Hepatocyte (in vitro differentiated cells): ENCODE measurements at regions not wholly inside any gene's neighbourhood (a gene's known extent, or its start where the extent isn't known, plus 50 kb on each side); places are given as distances from the start of the nearest gene placed in this dataset.
A peak's percentile ranks its signal among the peaks of the same experiment; 100 is the strongest.

ENCODE experiments used
- DNase-seq: peaks from one replicate; pipeline ENCODE4 v3.0.0-alpha.2; 2016; ENCODE audit warnings: low spot score
- H2AFZ ChIP-seq: fragments of 200-600 bp; sonication (generic); 2 replicates; pipeline ENCODE4 v1.6.0; 2016; ENCODE audit warnings: antibody characterized with exemption, mild to moderate bottlenecking
- H3K27ac ChIP-seq: fragments of 200-600 bp; sonication (generic); 2 replicates; pipeline ENCODE4 v1.5.1; 2016; ENCODE audit warnings: mild to moderate bottlenecking
- H3K27me3 ChIP-seq: fragments of 200-600 bp; sonication (generic); 2 replicates; pipeline ENCODE4 v1.6.1; 2016
- H3K36me3 ChIP-seq: fragments of 200-600 bp; sonication (generic); replicated peaks from 2 replicates; pipeline ENCODE4 v1.5.1; 2016; ENCODE audit warnings: low read depth; ENCODE audit not compliant: insufficient read depth
- H3K4me1 ChIP-seq: fragments of 200-600 bp; sonication (generic); 2 replicates; pipeline ENCODE4 v1.5.1; 2016; ENCODE audit warnings: mild to moderate bottlenecking, moderate library complexity; ENCODE audit not compliant: insufficient read depth
- H3K4me2 ChIP-seq: fragments of 200-600 bp; sonication (generic); 2 replicates; pipeline ENCODE4 v1.6.0; 2016
- H3K4me3 ChIP-seq: fragments of 200-600 bp; sonication (generic); 2 replicates; pipeline ENCODE4 v1.5.1; 2016; ENCODE audit warnings: mild to moderate bottlenecking
- H3K79me2 ChIP-seq: fragments of 200-600 bp; sonication (generic); 2 replicates; pipeline ENCODE4 v1.6.0; 2017; ENCODE audit warnings: mild to moderate bottlenecking
- H3K9me2 ChIP-seq: fragments of 200-600 bp; sonication (generic); replicated peaks from 2 replicates; pipeline ENCODE4 v1.6.0; 2017; ENCODE audit warnings: mild to moderate bottlenecking; ENCODE audit not compliant: insufficient read depth
- H3K9me3 ChIP-seq: fragments of 200-600 bp; sonication (generic); 2 replicates; pipeline ENCODE4 v1.5.1; 2016; ENCODE audit warnings: low read depth, mild to moderate bottlenecking
- H4K20me1 ChIP-seq: fragments of 200-600 bp; sonication (generic); 2 replicates; pipeline ENCODE4 v1.6.0; 2016; ENCODE audit warnings: mild to moderate bottlenecking; ENCODE audit not compliant: insufficient read depth, poor library complexity, severe bottlenecking
- CTCF ChIP-seq: fragments of 200-600 bp; sonication (generic); IDR thresholded peaks from 2 replicates; pipeline ENCODE4 v1.5.1; 2016; ENCODE audit warnings: antibody characterized with exemption, mild to moderate bottlenecking; ENCODE audit not compliant: poor library complexity
- EZH2 ChIP-seq: fragments of 200-600 bp; sonication (generic); IDR thresholded peaks from 2 replicates; pipeline ENCODE4 v1.6.1; 2016; ENCODE audit warnings: antibody characterized with exemption, mild to moderate bottlenecking, borderline replicate concordance
- EZH2phosphoT487 ChIP-seq: fragments of 200-600 bp; sonication (generic); IDR thresholded peaks from one replicate; pipeline ENCODE4 v1.6.1; 2018; ENCODE audit warnings: antibody characterized with exemption, mild to moderate bottlenecking, low read depth, moderate library complexity; ENCODE audit not compliant: unreplicated experiment, severe bottlenecking
- WGBS: methylation state at CpG from one replicate; pipeline ENCODE4 v1.1.6; 2016; ENCODE audit warnings: low lambda C conversion rate; ENCODE audit errors: missing lambda C conversion rate; 5-methylcytosine and 5-hydroxymethylcytosine counted together

GRCh38 chr1:219379691-219380090 is 206.0 kb downstream of the LYPLAL1 start:
- no peak overlapping the region for H3K27ac ChIP-seq
- H3K79me2 ChIP-seq = no peaks in the 10 kb centered on the region
- no peak for DNase-seq
- H3K9me3 ChIP-seq = no peaks in the 10 kb centered on the region
- H3K4me3 ChIP-seq = no peak overlapping the region
- no peak for TF ChIP-seq EZH2
- TF ChIP-seq EZH2phosphoT487 = no peak
- no peak for TF ChIP-seq CTCF
- H4K20me1 ChIP-seq = no peaks in the 10 kb centered on the region
- WGBS = 95% methylated on average over 2 of the region's 2 CpGs
- H3K27me3 ChIP-seq = no peaks in the 10 kb centered on the region
- H3K36me3 ChIP-seq = no peaks in the 10 kb centered on the region
- no peak overlapping the region for H2AFZ ChIP-seq
- H3K4me1 ChIP-seq = no peaks in the 10 kb centered on the region
- H3K4me2 ChIP-seq = no peak overlapping the region
- no peaks in the 10 kb centered on the region for H3K9me2 ChIP-seq

- no peak for DNase-seq
- Histone ChIP-seq H3K4me2 (no peak overlapping the region), H3K9me3 (no peaks in the 10 kb centered on the region), H3K27ac (no peak overlapping the region), H3K36me3 (no peaks in the 10 kb centered on the region), H4K20me1 (no peaks in the 10 kb centered on the region), H3K79me2 (no peaks in the 10 kb centered on the region), H2AFZ (no peak overlapping the region), H3K27me3 (no peaks in the 10 kb centered on the region), H3K9me2 (no peaks in the 10 kb centered on the region), H3K4me3 (no peak overlapping the region), H3K4me1 (peaks cover 9% of the 10 kb centered on the region)
- TF ChIP-seq EZH2 = no peak
- TF ChIP-seq CTCF = no peak
- no peak for TF ChIP-seq EZH2phosphoT487
- 75% methylated on average over 4 of the region's 4 CpGs for WGBS
These were observed 201.0 kb downstream of the LYPLAL1 start for GRCh38 chr1:219374636-219375035.

GRCh38 chr1:219374046-219374566 is 200.4 kb downstream of the LYPLAL1 start:
- Histone ChIP-seq H3K36me3 (no peaks in the 10 kb centered on the region), H3K4me2 (no peak overlapping the region), H3K4me3 (no peak overlapping the region), H3K4me1 (peaks cover 9% of the 10 kb centered on the region), H3K9me2 (no peaks in the 10 kb centered on the region), H3K27me3 (no peaks in the 10 kb centered on the region), H3K9me3 (no peaks in the 10 kb centered on the region), H2AFZ (no peak overlapping the region), H3K79me2 (no peaks in the 10 kb centered on the region), H3K27ac (peak overlapping the region; percentile 15), H4K20me1 (no peaks in the 10 kb centered on the region)
- TF ChIP-seq CTCF (no peak), EZH2phosphoT487 (no peak), EZH2 (no peak)
- DNase-seq = no peak
- 57% methylated on average over 5 of the region's 5 CpGs for WGBS

- Histone ChIP-seq H3K27ac (no peak overlapping the region), H3K27me3 (no peaks in the 10 kb centered on the region), H3K36me3 (no peaks in the 10 kb centered on the region), H3K9me3 (no peaks in the 10 kb centered on the region), H3K79me2 (no peaks in the 10 kb centered on the region), H3K4me2 (no peak overlapping the region), H3K9me2 (no peaks in the 10 kb centered on the region), H3K4me1 (peaks cover 9% of the 10 kb centered on the region), H3K4me3 (no peak overlapping the region), H4K20me1 (no peaks in the 10 kb centered on the region), H2AFZ (no peak overlapping the region)
- WGBS = 65% methylated on average over 1 of the region's 1 CpG
- DNase-seq = no peak
- no peak for TF ChIP-seq EZH2phosphoT487
- TF ChIP-seq CTCF = no peak
- TF ChIP-seq EZH2 = no peak
These were observed 199.9 kb downstream of the LYPLAL1 start for GRCh38 chr1:219373616-219373935.
